Suprapubic skin (tissue), 4 donors: ENCODE measurements at regions not wholly inside any gene's neighbourhood (a gene's known extent, or its start where the extent isn't known, plus 50 kb on each side); places are given as distances from the start of the nearest gene placed in this dataset.

Experiments
- DNase-seq, 2 donors: peaks; one replicate each; pipeline ENCODE4 v3.0.0-alpha.2; 2019; ENCODE audit warnings: low spot score in 2 of 2
- H3K27ac ChIP-seq: fragments of 200-600 bp; sonication (generic); one replicate; pipeline ENCODE4 v1.5.1; 2019
- H3K27me3 ChIP-seq: fragments of 200-600 bp; sonication (generic); one replicate; pipeline ENCODE4 v1.5.1; 2019
- H3K36me3 ChIP-seq: fragments of 200-600 bp; sonication (generic); one replicate; pipeline ENCODE4 v1.5.1; 2019
- H3K4me1 ChIP-seq: fragments of 200-600 bp; sonication (generic); one replicate; pipeline ENCODE4 v1.5.1; 2019
- H3K4me3 ChIP-seq: fragments of 200-600 bp; sonication (generic); one replicate; pipeline ENCODE4 v1.5.1; 2019; ENCODE audit warnings: mild to moderate bottlenecking
- H3K9me3 ChIP-seq: fragments of 200-600 bp; sonication (generic); one replicate; pipeline ENCODE4 v1.5.1; 2019
- EP300 ChIP-seq: sonication (generic); formaldehyde crosslinking; IDR thresholded peaks from one replicate; pipeline ENCODE4 v1.6.1; 2017; ENCODE audit warnings: antibody characterized with exemption
- POLR2A ChIP-seq, 2 donors: fragments of 450-650 bp; IDR thresholded peaks; one replicate each; pipeline ENCODE4 v1.6.1; 2017; ENCODE audit warnings: antibody characterized with exemption in 2 of 2, mild to moderate bottlenecking in 2 of 2, moderate library complexity in 2 of 2
- POLR2AphosphoS5 ChIP-seq, 3 donors: sonication (generic); formaldehyde crosslinking; IDR thresholded peaks; one replicate each; pipeline ENCODE4 v1.6.1; 2017; ENCODE audit warnings: antibody characterized with exemption in 3 of 3
- WGBS: methylation state at CpG from one replicate; pipeline ENCODE4 v1.1.5; 2018; 5-methylcytosine and 5-hydroxymethylcytosine counted together
- TF ChIP-seq, protein P1 (sequence below), 2 donors: fragments of 200-600 bp in 1 of 2; fragments of 450-650 bp in 1 of 2; sonication (generic) in 1 of 2; IDR thresholded peaks; one replicate each; pipeline ENCODE4 v1.5.1; 2016 to 2019; ENCODE audit warnings: antibody characterized with exemption in 2 of 2, mild to moderate bottlenecking in 1 of 2, moderate library complexity in 1 of 2

GRCh38 chr6:10042280-10042679, 372.6 kb downstream of the TFAP2A start:
- Histone ChIP-seq H3K27me3 (no peaks in the 10 kb centered on the region), H3K27ac (no peak overlapping the region), H3K4me3 (no peak overlapping the region), H3K9me3 (no peaks in the 10 kb centered on the region), H3K36me3 (no peaks in the 10 kb centered on the region), H3K4me1 (no peaks in the 10 kb centered on the region)
- 84% methylated on average over 4 of the region's 4 CpGs for WGBS
- DNase-seq: no peak
- TF ChIP-seq, protein P1, sequence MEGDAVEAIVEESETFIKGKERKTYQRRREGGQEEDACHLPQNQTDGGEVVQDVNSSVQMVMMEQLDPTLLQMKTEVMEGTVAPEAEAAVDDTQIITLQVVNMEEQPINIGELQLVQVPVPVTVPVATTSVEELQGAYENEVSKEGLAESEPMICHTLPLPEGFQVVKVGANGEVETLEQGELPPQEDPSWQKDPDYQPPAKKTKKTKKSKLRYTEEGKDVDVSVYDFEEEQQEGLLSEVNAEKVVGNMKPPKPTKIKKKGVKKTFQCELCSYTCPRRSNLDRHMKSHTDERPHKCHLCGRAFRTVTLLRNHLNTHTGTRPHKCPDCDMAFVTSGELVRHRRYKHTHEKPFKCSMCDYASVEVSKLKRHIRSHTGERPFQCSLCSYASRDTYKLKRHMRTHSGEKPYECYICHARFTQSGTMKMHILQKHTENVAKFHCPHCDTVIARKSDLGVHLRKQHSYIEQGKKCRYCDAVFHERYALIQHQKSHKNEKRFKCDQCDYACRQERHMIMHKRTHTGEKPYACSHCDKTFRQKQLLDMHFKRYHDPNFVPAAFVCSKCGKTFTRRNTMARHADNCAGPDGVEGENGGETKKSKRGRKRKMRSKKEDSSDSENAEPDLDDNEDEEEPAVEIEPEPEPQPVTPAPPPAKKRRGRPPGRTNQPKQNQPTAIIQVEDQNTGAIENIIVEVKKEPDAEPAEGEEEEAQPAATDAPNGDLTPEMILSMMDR (IDR thresholded peaks at IDR 0.05): no peak
- TF ChIP-seq POLR2A (IDR thresholded peaks at IDR 0.05): no peak
- TF ChIP-seq EP300: no peak
- no peak for TF ChIP-seq POLR2AphosphoS5 (IDR thresholded peaks at IDR 0.05)

DNA sequence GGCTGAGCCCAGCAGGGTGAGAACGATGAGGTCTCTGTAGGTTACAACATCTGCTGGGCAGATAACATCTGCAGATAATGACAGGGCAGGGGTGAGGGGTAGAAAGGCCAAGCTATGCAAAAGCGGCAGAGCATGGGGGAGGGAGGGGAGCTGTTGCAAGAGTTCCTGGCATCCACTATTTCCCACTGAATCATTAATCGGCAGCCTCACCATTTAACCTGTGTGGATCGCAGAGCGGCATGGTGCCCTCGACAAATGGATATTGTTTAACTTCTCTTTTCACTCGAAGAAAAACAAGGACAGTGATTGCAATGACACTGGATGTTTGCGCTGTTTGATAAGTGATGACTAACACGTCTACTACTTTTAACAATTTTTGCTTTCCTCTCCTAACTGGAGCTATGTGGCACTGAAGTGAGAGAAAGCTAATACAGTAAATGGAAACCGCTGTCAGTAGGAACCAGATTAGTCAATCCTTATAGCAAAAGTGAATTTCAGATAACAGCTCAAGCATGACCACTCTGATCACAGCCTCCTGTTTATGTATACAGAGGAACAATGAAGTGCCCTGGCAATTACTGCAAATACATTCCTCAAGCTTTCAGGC, 381.5 kb downstream of the TFAP2A start:
- no peaks in the 10 kb centered on the region for H3K9me3 ChIP-seq
- TF ChIP-seq POLR2AphosphoS5 (IDR thresholded peaks at IDR 0.05): no peak
- TF ChIP-seq EP300: no peak
- TF ChIP-seq POLR2A (IDR thresholded peaks at IDR 0.05): no peak
- TF ChIP-seq, protein P1 (IDR thresholded peaks at IDR 0.05): no peak
- 60% methylated on average over 10 of the region's 10 CpGs for WGBS
- no peaks in the 10 kb centered on the region for H3K36me3 ChIP-seq
- no peaks in the 10 kb centered on the region for H3K27me3 ChIP-seq
- no peak overlapping the region for H3K27ac ChIP-seq
- DNase-seq: no peak
- peaks cover 2% of the 10 kb centered on the region for H3K4me1 ChIP-seq
- H3K4me3 ChIP-seq: no peak overlapping the region

DNA sequence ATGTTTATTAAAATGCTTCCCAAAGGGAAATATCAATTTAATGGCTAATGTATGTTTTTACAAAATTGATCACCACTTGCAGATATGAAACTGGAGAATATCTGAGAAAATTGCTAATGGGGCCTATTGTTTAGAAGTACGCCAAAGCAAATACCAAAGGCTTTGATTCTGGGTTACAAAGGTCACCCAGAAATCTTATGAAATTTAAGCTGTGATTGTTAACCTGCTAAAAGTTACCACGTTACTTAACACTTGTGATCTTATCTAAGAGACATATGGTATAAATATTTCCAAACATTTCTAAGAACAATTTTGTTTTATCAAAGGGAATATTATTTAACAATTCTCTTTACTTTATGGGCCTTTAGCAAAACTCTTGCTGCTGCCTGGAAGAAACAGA, 383.3 kb downstream of the TFAP2A start:
- no peak for DNase-seq
- 84% methylated on average over 2 of the region's 2 CpGs for WGBS
- peaks cover 2% of the 10 kb centered on the region for H3K4me1 ChIP-seq

DNA sequence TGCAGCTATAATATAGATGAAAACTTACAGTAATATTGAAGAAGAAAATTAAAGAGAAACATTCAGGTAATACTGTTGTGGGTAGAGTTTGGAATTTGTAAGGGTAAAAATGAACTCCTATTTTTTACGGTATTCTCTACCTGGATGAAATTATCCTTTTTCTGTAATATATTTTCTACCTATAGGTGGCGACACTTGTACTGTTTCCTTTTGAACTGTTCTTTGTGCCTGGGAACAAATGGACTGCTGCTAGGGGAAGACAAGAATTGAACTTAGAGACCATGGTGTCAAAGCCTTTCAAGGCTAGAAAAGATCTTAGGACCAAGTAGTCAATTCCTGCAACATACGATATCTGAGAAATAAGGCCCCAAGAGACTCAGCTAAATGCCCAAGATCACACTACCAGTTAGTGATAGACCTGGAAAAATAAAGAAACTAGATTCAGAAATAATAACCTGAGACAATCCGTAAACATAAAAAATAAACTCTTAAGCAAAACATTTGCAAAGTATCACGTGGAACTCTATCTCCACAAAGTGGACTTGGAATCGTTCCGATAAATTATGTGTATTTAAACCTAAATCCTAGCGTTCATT, 383.8 kb downstream of the TFAP2A start:
- DNase-seq: no peak
- Histone ChIP-seq H3K36me3 (no peaks in the 10 kb centered on the region), H3K4me3 (no peak overlapping the region), H3K27me3 (no peaks in the 10 kb centered on the region), H3K4me1 (peaks cover 2% of the 10 kb centered on the region), H3K9me3 (no peaks in the 10 kb centered on the region), H3K27ac (no peak overlapping the region)
- 81% methylated on average over 8 of the region's 8 CpGs for WGBS
- TF ChIP-seq, protein P1 (IDR thresholded peaks at IDR 0.05): peak; percentile 31 to 34
- no peak for TF ChIP-seq POLR2A (IDR thresholded peaks at IDR 0.05)

More for the DNA sequence above, 383.3 kb downstream of the TFAP2A start:
- Histone ChIP-seq H3K27ac (no peak overlapping the region), H3K27me3 (no peaks in the 10 kb centered on the region), H3K36me3 (no peaks in the 10 kb centered on the region), H3K4me3 (no peak overlapping the region), H3K9me3 (no peaks in the 10 kb centered on the region)
- TF ChIP-seq, protein P1 (IDR thresholded peaks at IDR 0.05): no peak
- TF ChIP-seq POLR2AphosphoS5 (IDR thresholded peaks at IDR 0.05): no peak
- TF ChIP-seq POLR2A (IDR thresholded peaks at IDR 0.05): no peak
- no peak for TF ChIP-seq EP300

DNA sequence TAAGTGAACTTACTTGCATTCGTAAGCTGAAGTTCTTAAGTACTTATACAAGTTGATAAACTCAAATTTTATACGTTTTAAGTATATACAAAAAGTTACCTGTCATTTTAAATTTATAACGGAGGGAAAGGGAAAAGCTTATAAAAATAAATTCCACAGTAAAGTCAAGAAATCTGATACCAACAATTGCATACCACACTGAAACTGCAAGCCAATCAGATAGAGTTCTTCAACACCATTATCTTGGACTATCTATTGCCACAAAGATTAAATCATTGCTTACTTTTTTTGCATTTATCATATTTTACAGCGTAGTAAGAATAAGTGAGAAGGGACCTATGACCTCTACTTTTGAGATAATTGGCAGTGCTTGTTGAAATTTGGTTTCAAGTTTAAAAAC, 386.7 kb downstream of the TFAP2A start:
- Histone ChIP-seq H3K27me3 (no peaks in the 10 kb centered on the region), H3K9me3 (no peaks in the 10 kb centered on the region), H3K27ac (no peak overlapping the region), H3K4me3 (no peak overlapping the region), H3K36me3 (no peaks in the 10 kb centered on the region), H3K4me1 (peaks cover 2% of the 10 kb centered on the region)
- TF ChIP-seq, protein P1 (IDR thresholded peaks at IDR 0.05): no peak
- TF ChIP-seq EP300 (no peak), POLR2AphosphoS5 (IDR thresholded peaks at IDR 0.05) (no peak), POLR2A (IDR thresholded peaks at IDR 0.05) (no peak)
- WGBS: 68% methylated on average over 4 of the region's 4 CpGs
- DNase-seq: no peak
